ENCODE measurements at regions not wholly inside any gene's neighbourhood (a gene's known extent, or its start where the extent isn't known, plus 50 kb on each side); places are given as distances from the start of the nearest gene placed in this dataset.

DNA sequence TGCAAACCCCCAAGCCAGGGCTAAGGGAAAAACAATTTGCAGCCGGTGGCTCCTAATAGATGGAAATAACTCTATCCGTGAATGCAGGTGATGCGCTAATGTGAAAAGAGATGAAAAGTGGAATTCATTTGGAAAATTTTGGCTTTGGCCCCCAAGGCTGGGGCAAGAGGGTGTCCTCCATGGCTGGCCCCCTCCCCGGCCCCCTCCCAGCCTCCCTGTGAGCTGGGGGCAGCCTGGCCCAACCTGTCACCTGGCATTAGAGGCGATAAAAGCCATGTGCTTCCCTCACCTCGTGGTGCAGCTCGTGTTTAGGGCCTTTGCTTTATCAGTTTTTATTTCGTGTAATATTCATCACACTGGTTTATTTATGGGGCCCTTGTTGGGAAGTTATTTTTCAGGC lies 267.2 kb downstream of the ENGASE start:
- H2BK12ac ChIP-seq (ENCODE audit: insufficient read length, low read depth, low read length) = no peak overlapping the region
- H3K18ac ChIP-seq (ENCODE audit: insufficient read length, low read depth, low read length) = no peak overlapping the region
- H3K9ac ChIP-seq (ENCODE audit: extremely low read depth, insufficient read length, low read length) = no peak overlapping the region
- H2AFZ ChIP-seq (ENCODE audit: low read length) = no peak overlapping the region
- DNase-seq = no peak
- no peak overlapping the region for H4K5ac ChIP-seq (ENCODE audit: insufficient read length, low read depth, low read length)
- no peak overlapping the region for H3K23ac ChIP-seq (ENCODE audit: insufficient read length, low read depth, low read length)
- no peaks in the 10 kb centered on the region for H3K27me3 ChIP-seq (ENCODE audit: insufficient read depth, low read length)
- no peaks in the 10 kb centered on the region for H3K79me2 ChIP-seq (ENCODE audit: insufficient read depth, low read length)
- TF ChIP-seq, protein P1, sequence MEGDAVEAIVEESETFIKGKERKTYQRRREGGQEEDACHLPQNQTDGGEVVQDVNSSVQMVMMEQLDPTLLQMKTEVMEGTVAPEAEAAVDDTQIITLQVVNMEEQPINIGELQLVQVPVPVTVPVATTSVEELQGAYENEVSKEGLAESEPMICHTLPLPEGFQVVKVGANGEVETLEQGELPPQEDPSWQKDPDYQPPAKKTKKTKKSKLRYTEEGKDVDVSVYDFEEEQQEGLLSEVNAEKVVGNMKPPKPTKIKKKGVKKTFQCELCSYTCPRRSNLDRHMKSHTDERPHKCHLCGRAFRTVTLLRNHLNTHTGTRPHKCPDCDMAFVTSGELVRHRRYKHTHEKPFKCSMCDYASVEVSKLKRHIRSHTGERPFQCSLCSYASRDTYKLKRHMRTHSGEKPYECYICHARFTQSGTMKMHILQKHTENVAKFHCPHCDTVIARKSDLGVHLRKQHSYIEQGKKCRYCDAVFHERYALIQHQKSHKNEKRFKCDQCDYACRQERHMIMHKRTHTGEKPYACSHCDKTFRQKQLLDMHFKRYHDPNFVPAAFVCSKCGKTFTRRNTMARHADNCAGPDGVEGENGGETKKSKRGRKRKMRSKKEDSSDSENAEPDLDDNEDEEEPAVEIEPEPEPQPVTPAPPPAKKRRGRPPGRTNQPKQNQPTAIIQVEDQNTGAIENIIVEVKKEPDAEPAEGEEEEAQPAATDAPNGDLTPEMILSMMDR (conservative IDR thresholded peaks at IDR 0.05) = no peak
- H3K14ac ChIP-seq (ENCODE audit: insufficient read depth, low read length) = no peak overlapping the region
- H4K8ac ChIP-seq (replicated peaks; ENCODE audit: insufficient read length, low read depth, low read length) = no peak overlapping the region
- H3T11ph ChIP-seq (ENCODE audit: low read length) = no peak overlapping the region
- H2BK15ac ChIP-seq (ENCODE audit: low read depth, low read length) = no peak overlapping the region
- Mint-ChIP-seq H3K36me3 (ENCODE audit: insufficient read depth in 1 of 3, low read depth in 3 of 3) (peaks cover 0 to 3% (median 0%) of the 10 kb centered on the region in 3 experiments; a peak in 1 of 7 replicates), H3K4me3 (no peak overlapping the region), H3K27me3 (ENCODE audit: low read depth) (peaks cover 22% of the 10 kb centered on the region), H3K27ac (no peak overlapping the region), H3K4me1 (peaks cover 16 to 25% of the 10 kb centered on the region in 2 experiments), H3K9me3 (peaks cover 8 to 11% of the 10 kb centered on the region in 2 experiments; a peak in 4 of 5 replicates)
- H2AK5ac ChIP-seq (ENCODE audit: insufficient read length, low read length) = no peak overlapping the region
- H4K20me1 ChIP-seq (ENCODE audit: control insufficient read depth, insufficient read depth, insufficient read length) = no peaks in the 10 kb centered on the region
- H3K4ac ChIP-seq (ENCODE audit: low read depth, low read length) = no peak overlapping the region
- H3K27ac ChIP-seq (ENCODE audit: insufficient read length, low read depth, low read length) = no peak overlapping the region
- H4K91ac ChIP-seq (ENCODE audit: insufficient read length, low read depth, low read length) = no peak overlapping the region
- H3K23me2 ChIP-seq (ENCODE audit: insufficient read length, low read depth, low read length, poor library complexity, severe bottlenecking) = no peaks in the 10 kb centered on the region
- H3K9me3 ChIP-seq (ENCODE audit: control insufficient read depth, low read depth, low read length) = no peaks in the 10 kb centered on the region
- no peak overlapping the region for H2BK20ac ChIP-seq (ENCODE audit: low read depth, low read length, poor library complexity, severe bottlenecking)
- no peak overlapping the region for H2BK120ac ChIP-seq (ENCODE audit: low read depth, low read length, poor library complexity, severe bottlenecking)
- H3K4me1 ChIP-seq (ENCODE audit: insufficient read depth, low read length) = no peaks in the 10 kb centered on the region
- H2BK5ac ChIP-seq (ENCODE audit: insufficient read length, low read length) = no peak overlapping the region
- no peak overlapping the region for H3K56ac ChIP-seq (ENCODE audit: insufficient read length, low read depth, low read length)
- H3K79me1 ChIP-seq (ENCODE audit: insufficient read depth, low read depth, low read length, poor library complexity, severe bottlenecking) = no peaks in the 10 kb centered on the region
- H3K4me2 ChIP-seq (ENCODE audit: insufficient read depth, insufficient read length, low read length) = no peak overlapping the region
- no CpG with 5 or more reads among the region's 8 CpGs for WGBS (ENCODE audit: extremely low coverage, insufficient read length, low lambda C conversion rate)

All from H9 (cell line).